GM23248 (cell line): ENCODE measurements at regions not wholly inside any gene's neighbourhood (a gene's known extent, or its start where the extent isn't known, plus 50 kb on each side); places are given as distances from the start of the nearest gene placed in this dataset.

Source experiments
- EZH2 ChIP-seq: fragments of 200-600 bp; sonication (generic); IDR thresholded peaks from 2 replicates; pipeline ENCODE4 v1.6.1; 2018; ENCODE audit warnings: antibody characterized with exemption, mild to moderate bottlenecking; ENCODE audit not compliant: insufficient read depth, poor library complexity, severe bottlenecking
- EZH2phosphoT487 ChIP-seq: fragments of 200-600 bp; sonication (generic); IDR thresholded peaks from 2 replicates; pipeline ENCODE4 v1.6.1; 2018; ENCODE audit warnings: antibody characterized with exemption, moderate library complexity, mild to moderate bottlenecking, low read depth; ENCODE audit not compliant: insufficient read depth

DNA sequence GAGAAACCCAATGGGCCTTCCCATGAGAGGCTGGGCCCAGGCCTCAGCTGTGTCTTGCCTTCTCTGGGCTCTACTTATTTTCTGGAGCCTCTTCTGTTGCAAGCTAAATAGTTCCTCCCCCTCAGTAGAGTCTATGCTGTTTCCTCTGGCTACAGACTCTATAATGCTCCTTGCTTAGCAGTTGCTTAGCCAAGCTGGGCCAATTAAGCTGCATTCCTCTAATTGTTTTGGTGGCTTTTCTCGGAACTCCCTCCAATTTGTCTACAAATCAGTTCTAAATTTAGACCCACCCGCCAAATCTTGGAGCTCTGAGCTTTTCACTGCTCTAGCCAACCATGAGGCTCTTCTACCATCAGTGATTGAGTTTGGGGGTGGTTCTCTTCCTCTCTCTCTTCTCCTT is 302.7 kb upstream of the ASIC2 start:
- TF ChIP-seq EZH2 (no peak), EZH2phosphoT487 (no peak)
